ENCODE measurements at regions not wholly inside any gene's neighbourhood (a gene's known extent, or its start where the extent isn't known, plus 50 kb on each side); places are given as distances from the start of the nearest gene placed in this dataset.

DNA sequence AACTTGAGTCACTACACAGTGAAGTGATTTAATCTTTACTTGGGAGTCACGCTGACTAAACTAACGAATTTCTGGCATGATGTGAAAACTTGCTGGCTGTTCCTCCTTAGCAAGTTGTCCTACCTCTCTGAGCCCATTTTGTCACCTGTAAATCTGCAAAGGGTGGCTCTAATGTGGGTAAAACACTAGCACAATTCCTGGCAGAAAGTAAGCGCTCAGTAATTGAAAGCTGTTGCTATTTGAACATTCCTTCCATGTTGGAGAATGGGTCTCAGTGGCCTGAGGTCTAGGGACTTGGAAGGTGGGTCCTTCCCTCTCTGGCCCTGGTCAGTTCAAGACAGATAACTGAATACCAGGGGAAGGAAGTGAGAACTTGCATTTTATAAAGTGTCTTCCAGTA, 309.0 kb upstream of the PROX1 start:
- Histone ChIP-seq H3K27ac (no peak overlapping the region), H3K27me3 (no peaks in the 10 kb centered on the region), H3K36me3 (no peaks in the 10 kb centered on the region), H3K4me3 (no peak overlapping the region), H3K4me1 (no peaks in the 10 kb centered on the region), H3K9me3 (no peaks in the 10 kb centered on the region)
- WGBS, 2 donors: 88% methylated on average over 3 of the region's 3 CpGs
- no peak for TF ChIP-seq CTCF (IDR thresholded peaks at IDR 0.05)
- TF ChIP-seq EP300 (IDR thresholded peaks at IDR 0.05): no peak
- no peak for TF ChIP-seq POLR2A (IDR thresholded peaks at IDR 0.05)
- TF ChIP-seq POLR2AphosphoS5 (IDR thresholded peaks at IDR 0.05): no peak
- ATAC-seq (ENCODE audit: low FRiP score in 2 of 2) (no peak), DNase-seq (no peak)

GRCh38 chr1:213679153-213679552, 308.6 kb upstream of the PROX1 start:
- TF ChIP-seq POLR2A (IDR thresholded peaks at IDR 0.05): no peak
- TF ChIP-seq POLR2AphosphoS5 (IDR thresholded peaks at IDR 0.05): no peak
- TF ChIP-seq EP300 (IDR thresholded peaks at IDR 0.05): no peak
- TF ChIP-seq CTCF (IDR thresholded peaks at IDR 0.05): no peak
- 49 to 51% methylated on average over 3 of the region's 3 CpGs for WGBS, 2 donors
- H3K9me3 ChIP-seq: no peaks in the 10 kb centered on the region
- no peaks in the 10 kb centered on the region for H3K27me3 ChIP-seq
- H3K4me1 ChIP-seq: no peaks in the 10 kb centered on the region
- no peak for DNase-seq
- no peak overlapping the region for H3K4me3 ChIP-seq
- no peaks in the 10 kb centered on the region for H3K36me3 ChIP-seq
- H3K27ac ChIP-seq: no peak overlapping the region
- no peak for ATAC-seq (ENCODE audit: low FRiP score in 2 of 2)

DNA sequence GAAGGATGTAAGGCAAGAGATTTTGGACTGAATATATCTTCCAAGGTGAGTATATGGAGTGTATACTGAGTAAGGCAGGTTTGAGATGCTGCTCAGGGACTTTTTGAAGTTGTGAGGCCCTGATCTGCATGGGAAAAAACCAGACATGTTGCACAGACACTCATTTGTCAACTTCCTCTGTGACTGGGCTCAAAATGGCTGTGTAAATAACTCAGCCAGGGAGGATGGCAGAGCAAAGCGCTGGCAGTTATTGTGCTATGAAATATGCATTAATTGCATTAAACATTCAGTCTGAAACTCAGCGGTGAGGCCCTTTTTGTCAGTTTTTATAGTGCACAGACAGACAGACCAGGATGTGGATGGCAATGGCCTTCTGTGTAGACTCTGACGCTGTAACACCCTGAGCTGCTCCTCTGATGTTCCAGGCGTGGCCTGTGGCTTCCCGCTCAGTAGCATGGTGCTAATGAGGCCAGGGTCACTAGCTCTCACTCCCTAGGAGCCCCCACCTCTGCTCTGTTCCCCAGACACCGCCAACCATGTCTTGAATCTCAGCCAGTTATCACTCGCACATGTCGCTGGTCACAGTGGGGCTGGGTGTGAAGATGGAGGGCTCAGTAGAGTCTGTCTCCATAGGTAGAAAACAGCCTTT, 307.0 kb upstream of the PROX1 start:
- TF ChIP-seq POLR2A (IDR thresholded peaks at IDR 0.05): no peak
- TF ChIP-seq CTCF (IDR thresholded peaks at IDR 0.05): no peak
- DNase-seq: no peak
- Histone ChIP-seq H3K9me3 (no peaks in the 10 kb centered on the region), H3K27ac (no peak overlapping the region), H3K36me3 (no peaks in the 10 kb centered on the region), H3K27me3 (no peaks in the 10 kb centered on the region), H3K4me1 (no peaks in the 10 kb centered on the region), H3K4me3 (no peak overlapping the region)
- WGBS, 2 donors: 88 to 90% methylated on average over 7 to 8 of the region's 8 CpGs
- no peak for ATAC-seq (ENCODE audit: low FRiP score in 2 of 2)

- TF ChIP-seq EP300 (IDR thresholded peaks at IDR 0.05): no peak
- no peak for TF ChIP-seq POLR2A (IDR thresholded peaks at IDR 0.05)
- TF ChIP-seq CTCF (IDR thresholded peaks at IDR 0.05): no peak
- no peak for TF ChIP-seq POLR2AphosphoS5 (IDR thresholded peaks at IDR 0.05)
- H3K4me1 ChIP-seq: no peaks in the 10 kb centered on the region
- DNase-seq: no peak
- H3K9me3 ChIP-seq: no peaks in the 10 kb centered on the region
- no peak overlapping the region for H3K4me3 ChIP-seq
- no peak overlapping the region for H3K27ac ChIP-seq
- no peaks in the 10 kb centered on the region for H3K27me3 ChIP-seq
- 84 to 86% methylated on average over 3 of the region's 3 CpGs for WGBS, 2 donors
- no peak for ATAC-seq (ENCODE audit: low FRiP score in 2 of 2)
- no peaks in the 10 kb centered on the region for H3K36me3 ChIP-seq
Observed at GRCh38 chr1:213681788-213682340, 305.9 kb upstream of the PROX1 start.

GRCh38 chr1:213683529-213683928, 304.2 kb upstream of the PROX1 start:
- ATAC-seq (ENCODE audit: low FRiP score in 2 of 2): no peak
- no peaks in the 10 kb centered on the region for H3K36me3 ChIP-seq
- TF ChIP-seq EP300 (IDR thresholded peaks at IDR 0.05): no peak
- no peak for TF ChIP-seq POLR2A (IDR thresholded peaks at IDR 0.05)
- no peak for TF ChIP-seq CTCF (IDR thresholded peaks at IDR 0.05)
- TF ChIP-seq POLR2AphosphoS5 (IDR thresholded peaks at IDR 0.05): no peak
- no peaks in the 10 kb centered on the region for H3K27me3 ChIP-seq
- WGBS, 2 donors: 84 to 88% methylated on average over 7 of the region's 7 CpGs
- H3K4me3 ChIP-seq: no peak overlapping the region
- H3K9me3 ChIP-seq: no peaks in the 10 kb centered on the region
- H3K27ac ChIP-seq: no peak overlapping the region
- H3K4me1 ChIP-seq: no peaks in the 10 kb centered on the region
- peak in 1 of 2 donors; percentile 20 for DNase-seq
